ENCODE measurements at regions not wholly inside any gene's neighbourhood (a gene's known extent, or its start where the extent isn't known, plus 50 kb on each side); places are given as distances from the start of the nearest gene placed in this dataset.
"Not testable (repeated sequence)": the region's sequence is repeated elsewhere in the genome, so short reads cannot be mapped to it uniquely, and the experiment has no call there.

- no peak for DNase-seq
These were observed 99.0 kb upstream of the CPEB2 start for GRCh38 chr4:14903321-14903720.

- no peak for DNase-seq
These were observed 95.5 kb upstream of the CPEB2 start for GRCh38 chr4:14906805-14907204.

- no peak for DNase-seq
These were observed 93.6 kb upstream of the CPEB2 start for GRCh38 chr4:14908635-14909034.

- no peak for DNase-seq
These were observed 91.9 kb upstream of the CPEB2 start for GRCh38 chr4:14910411-14910810.

- DNase-seq, result no peak
These were observed 89.9 kb upstream of the CPEB2 start for GRCh38 chr4:14912426-14912825.

- no peak for DNase-seq
These were observed 87.3 kb upstream of the CPEB2 start for GRCh38 chr4:14915018-14915417.

- DNase-seq, result no peak
These were observed 85.6 kb upstream of the CPEB2 start for GRCh38 chr4:14916554-14917297.

GRCh38 chr4:14917298-14917633 lies 85.0 kb upstream of the CPEB2 start:
- no peak for DNase-seq

- DNase-seq, result no peak
These were observed 83.9 kb upstream of the CPEB2 start for GRCh38 chr4:14918336-14918735.

GRCh38 chr4:14919785-14920184 lies 82.5 kb upstream of the CPEB2 start:
- no peak for DNase-seq

GRCh38 chr4:14920237-14920636 lies 82.0 kb upstream of the CPEB2 start:
- DNase-seq, result no peak

- DNase-seq, result no peak
These were observed 81.4 kb upstream of the CPEB2 start for GRCh38 chr4:14920759-14921320.

GRCh38 chr4:14921781-14922180 lies 80.5 kb upstream of the CPEB2 start:
- not testable (repeated sequence) for DNase-seq

GRCh38 chr4:14924076-14924811 lies 78.0 kb upstream of the CPEB2 start:
- no peak for DNase-seq

- DNase-seq, result no peak
These were observed 77.4 kb upstream of the CPEB2 start for GRCh38 chr4:14924812-14925344.

GRCh38 chr4:14925471-14925870 lies 76.8 kb upstream of the CPEB2 start:
- DNase-seq, result no peak

- no peak for DNase-seq
These were observed 75.9 kb upstream of the CPEB2 start for GRCh38 chr4:14926368-14926767.

- no peak for DNase-seq
These were observed 74.2 kb upstream of the CPEB2 start for GRCh38 chr4:14928035-14928434.

- DNase-seq, result no peak
These were observed 72.6 kb upstream of the CPEB2 start for GRCh38 chr4:14929669-14930068.

- DNase-seq, result no peak
These were observed 67.4 kb upstream of the CPEB2 start for GRCh38 chr4:14934704-14935390.

- no peak for DNase-seq
These were observed 58.5 kb upstream of the CPEB2 start for GRCh38 chr4:14943749-14944148.

GRCh38 chr4:14952352-14952751 lies 49.9 kb upstream of the CPEB2 start:
- DNase-seq, result no peak

Data from activated gamma-delta T cell (primary cell).